Loucy (cell line): ENCODE measurements at regions not wholly inside any gene's neighbourhood (a gene's known extent, or its start where the extent isn't known, plus 50 kb on each side); places are given as distances from the start of the nearest gene placed in this dataset.

Experiments used
- EZH2phosphoT487 ChIP-seq: fragments of 200-600 bp; IDR thresholded peaks from 2 replicates; pipeline ENCODE4 v1.6.1; 2018; ENCODE audit warnings: antibody characterized with exemption, mild to moderate bottlenecking, moderate library complexity, borderline replicate concordance
- TF ChIP-seq, protein P1 (sequence below): fragments of 200-600 bp; sonication (generic); conservative IDR thresholded peaks from 2 replicates; pipeline ENCODE4 v1.5.1; 2014; ENCODE audit warnings: mild to moderate bottlenecking, antibody characterized with exemption, low read length

DNA sequence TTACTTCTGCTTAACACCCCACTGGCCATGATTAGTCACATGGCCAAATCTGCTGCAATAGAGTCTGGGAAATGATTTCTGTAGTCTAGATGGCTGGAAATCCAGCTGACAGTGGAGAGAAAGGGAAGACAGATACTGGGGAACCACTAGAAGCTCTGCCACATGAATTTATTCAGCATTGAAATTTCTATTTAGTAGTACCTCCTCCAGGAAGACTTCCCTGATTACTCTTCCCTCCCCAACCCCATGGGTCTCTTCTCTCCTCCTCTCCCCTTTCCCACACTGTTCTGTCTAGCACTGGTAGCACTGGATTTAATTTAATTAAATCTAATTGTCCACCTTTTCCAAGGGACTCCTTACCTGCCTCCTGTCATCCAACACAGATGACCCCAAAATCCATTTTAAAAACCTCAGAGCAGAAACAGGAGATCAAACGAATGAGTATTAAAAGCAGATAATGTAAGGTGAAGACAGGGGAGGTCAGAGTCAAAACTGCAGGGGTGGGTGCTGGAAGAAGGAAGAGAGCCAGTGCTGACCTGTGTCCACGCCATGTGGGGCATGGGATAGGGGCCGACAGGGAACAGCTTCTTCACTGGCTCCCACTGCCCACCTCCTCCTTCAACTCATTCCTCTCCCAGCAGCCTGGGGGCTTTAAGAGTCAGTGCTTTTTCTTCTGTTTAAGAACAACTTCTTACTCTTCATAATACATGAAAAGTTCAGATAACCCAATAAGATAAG is 169.2 kb upstream of the HS6ST1 start:
- TF ChIP-seq, protein P1, sequence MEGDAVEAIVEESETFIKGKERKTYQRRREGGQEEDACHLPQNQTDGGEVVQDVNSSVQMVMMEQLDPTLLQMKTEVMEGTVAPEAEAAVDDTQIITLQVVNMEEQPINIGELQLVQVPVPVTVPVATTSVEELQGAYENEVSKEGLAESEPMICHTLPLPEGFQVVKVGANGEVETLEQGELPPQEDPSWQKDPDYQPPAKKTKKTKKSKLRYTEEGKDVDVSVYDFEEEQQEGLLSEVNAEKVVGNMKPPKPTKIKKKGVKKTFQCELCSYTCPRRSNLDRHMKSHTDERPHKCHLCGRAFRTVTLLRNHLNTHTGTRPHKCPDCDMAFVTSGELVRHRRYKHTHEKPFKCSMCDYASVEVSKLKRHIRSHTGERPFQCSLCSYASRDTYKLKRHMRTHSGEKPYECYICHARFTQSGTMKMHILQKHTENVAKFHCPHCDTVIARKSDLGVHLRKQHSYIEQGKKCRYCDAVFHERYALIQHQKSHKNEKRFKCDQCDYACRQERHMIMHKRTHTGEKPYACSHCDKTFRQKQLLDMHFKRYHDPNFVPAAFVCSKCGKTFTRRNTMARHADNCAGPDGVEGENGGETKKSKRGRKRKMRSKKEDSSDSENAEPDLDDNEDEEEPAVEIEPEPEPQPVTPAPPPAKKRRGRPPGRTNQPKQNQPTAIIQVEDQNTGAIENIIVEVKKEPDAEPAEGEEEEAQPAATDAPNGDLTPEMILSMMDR = no peak
- no peak for TF ChIP-seq EZH2phosphoT487
